Liver (tissue), 3 donors: ENCODE measurements at regions not wholly inside any gene's neighbourhood (a gene's known extent, or its start where the extent isn't known, plus 50 kb on each side); places are given as distances from the start of the nearest gene placed in this dataset.

ENCODE experiments used
- CTCF ChIP-seq: fragments of 150-350 bp; IDR thresholded peaks from 2 replicates; pipeline ENCODE4 v1.5.1; 2017; ENCODE audit warnings: improper control_type of control experiment, low read depth, low read length; ENCODE audit not compliant: missing input control
- EGR1 ChIP-seq, 2 donors: IDR thresholded peaks; 2 replicates each; pipeline ENCODE4 v1.6.1; 2016 to 2018; ENCODE audit warnings: antibody characterized with exemption in 2 of 2, low read depth in 2 of 2
- JUND ChIP-seq, 2 donors: IDR thresholded peaks; 2 replicates each; pipeline ENCODE4 v1.6.1; 2016; ENCODE audit warnings: antibody characterized with exemption in 2 of 2
- MAX ChIP-seq: IDR thresholded peaks from 2 replicates; pipeline ENCODE4 v1.6.1; 2016; ENCODE audit warnings: antibody characterized with exemption
- RAD21 ChIP-seq, 2 donors: IDR thresholded peaks; 2 replicates each; pipeline ENCODE4 v1.6.1; 2016; ENCODE audit warnings: antibody characterized with exemption in 2 of 2, mild to moderate bottlenecking in 2 of 2
- REST ChIP-seq: IDR thresholded peaks from 2 replicates; pipeline ENCODE4 v1.6.1; 2016; ENCODE audit warnings: antibody characterized with exemption, mild to moderate bottlenecking
- RXRA ChIP-seq, 2 donors: IDR thresholded peaks; 2 replicates each; pipeline ENCODE4 v1.6.1; 2017 to 2018; ENCODE audit warnings: antibody characterized with exemption in 2 of 2, mild to moderate bottlenecking in 1 of 2
- SP1 ChIP-seq: IDR thresholded peaks from 2 replicates; pipeline ENCODE4 v1.6.1; 2018; ENCODE audit warnings: antibody characterized with exemption, mild to moderate bottlenecking
- TAF1 ChIP-seq: conservative IDR thresholded peaks from 2 replicates; pipeline ENCODE4 v1.6.1; 2016; ENCODE audit warnings: antibody characterized with exemption, mild to moderate bottlenecking
- YY1 ChIP-seq: IDR thresholded peaks from 2 replicates; pipeline ENCODE4 v1.6.1; 2016; ENCODE audit warnings: antibody characterized with exemption, mild to moderate bottlenecking
- ZBTB33 ChIP-seq: IDR thresholded peaks from 2 replicates; pipeline ENCODE4 v1.6.1; 2016; ENCODE audit warnings: antibody characterized with exemption
- donor health status: healthy.
- donor health status: healthy.

- TF ChIP-seq CTCF, result no peak
- TF ChIP-seq TAF1, result no peak
- TF ChIP-seq SP1, result no peak
- no peak for TF ChIP-seq MAX
- no peak for TF ChIP-seq REST
- TF ChIP-seq ZBTB33, result no peak
- TF ChIP-seq JUND (IDR thresholded peaks at IDR 0.05), result no peak
- no peak for TF ChIP-seq YY1
- no peak for TF ChIP-seq RAD21 (IDR thresholded peaks at IDR 0.05)
- no peak for TF ChIP-seq EGR1 (IDR thresholded peaks at IDR 0.05; ENCODE audit: low read depth in 2 of 2)
- TF ChIP-seq RXRA (IDR thresholded peaks at IDR 0.05), result no peak
Observed at GRCh38 chr5:103473725-103474124, 88.9 kb downstream of the NUDT12 start.
